T-cell (primary cell): ENCODE measurements at regions not wholly inside any gene's neighbourhood (a gene's known extent, or its start where the extent isn't known, plus 50 kb on each side); places are given as distances from the start of the nearest gene placed in this dataset.

Source experiments
- ATAC-seq, 4 experiments: fragments of 200-7000 bp in 3 of 4; fragments of 150-1000 bp in 1 of 4; cut with Tn5 transposase; replicated peaks in 1 of 4; 1 replicate in 3 of 4; 2 replicates in 1 of 4; pipeline ENCODE4 v1.10.0; 2021; ENCODE audit warnings: moderate library complexity in 3 of 4, mild to moderate bottlenecking in 2 of 4, moderate number of reproducible peaks in 1 of 4
- CTCF ChIA-PET, 2 donors: fragments of 300-600 bp; sonication (Branson Sonifier 250); formaldehyde crosslinking; loops; one replicate each; lab custom pipeline; 2022; ENCODE audit warnings: antibody characterized with exemption in 2 of 2; lab: Charles Lee
- POLR2A ChIA-PET, 2 donors: fragments of 300-600 bp; sonication (Branson Sonifier 250); formaldehyde crosslinking; loops; one replicate each; lab custom pipeline; 2022; ENCODE audit warnings: antibody characterized with exemption in 2 of 2; lab: Charles Lee
- DNase-seq, 35 experiments: peaks; one replicate each; pipeline versions ENCODE4 v3.0.0 to v3.0.0-alpha.2; 2013 to 2023
- H3K27ac ChIP-seq: one replicate; pipeline ENCODE4 v1.5.1; 2013; ENCODE audit warnings: low read length
- H3K27me3 ChIP-seq, 2 experiments: replicated peaks in 1 of 2; 1 replicate in 1 of 2; 2 replicates in 1 of 2; pipeline versions ENCODE4 v1.6.1 to v1.7.0; 2013; ENCODE audit warnings: low read length in 1 of 2, mixed read lengths in 1 of 2; ENCODE audit not compliant: control insufficient read depth in 2 of 2, insufficient read depth in 2 of 2; ENCODE audit errors: extremely low read depth in 1 of 2
- H3K36me3 ChIP-seq, 2 donors: 1 replicate in 1 of 2; 2 replicates in 1 of 2; pipeline versions ENCODE4 v1.6.1 to v1.7.0; 2013; ENCODE audit warnings: low read length in 1 of 2; ENCODE audit not compliant: control insufficient read depth in 2 of 2, insufficient read depth in 1 of 2; ENCODE audit errors: extremely low read depth in 1 of 2
- H3K4me1 ChIP-seq, 2 experiments: 1 replicate in 1 of 2; 2 replicates in 1 of 2; pipeline versions ENCODE4 v1.6.1 to v1.7.0; 2013; ENCODE audit warnings: low read length in 2 of 2, mixed read lengths in 1 of 2; ENCODE audit not compliant: insufficient read depth in 2 of 2, control insufficient read depth in 1 of 2; ENCODE audit errors: extremely low read depth in 1 of 2
- H3K4me3 ChIP-seq, 2 donors: 1 replicate in 1 of 2; 2 replicates in 1 of 2; pipeline versions ENCODE4 v1.5.1 to v1.7.0; 2013; ENCODE audit warnings: mild to moderate bottlenecking in 2 of 2, low read length in 1 of 2, moderate library complexity in 1 of 2; ENCODE audit not compliant: control insufficient read depth in 1 of 2; ENCODE audit errors: extremely low read depth in 1 of 2
- H3K9me3 ChIP-seq: 2 replicates; pipeline ENCODE4 v1.7.0; 2013
- H3K27ac Mint-ChIP-seq, 2 donors: one replicate each; pipeline ENCODE4 v1.8.0; 2020 to 2021; ENCODE audit warnings: mild to moderate bottlenecking in 2 of 2, mixed read lengths in 2 of 2
- H3K27me3 Mint-ChIP-seq, 2 donors: one replicate each; pipeline ENCODE4 v1.8.0; 2021 to 2022; ENCODE audit warnings: mixed read lengths in 2 of 2
- H3K36me3 Mint-ChIP-seq: one replicate; pipeline ENCODE4 v1.8.0; 2021; ENCODE audit warnings: mixed read lengths
- H3K4me1 Mint-ChIP-seq, 3 donors: one replicate each; pipeline ENCODE4 v1.8.0; 2020 to 2022; ENCODE audit warnings: mixed read lengths in 3 of 3, mild to moderate bottlenecking in 1 of 3
- H3K4me3 Mint-ChIP-seq, 3 donors: one replicate each; pipeline ENCODE4 v1.8.0; 2020 to 2022; ENCODE audit warnings: mild to moderate bottlenecking in 3 of 3, mixed read lengths in 3 of 3, moderate library complexity in 3 of 3
- H3K9me3 Mint-ChIP-seq, 3 donors: one replicate each; pipeline ENCODE4 v1.8.0; 2020 to 2022; ENCODE audit warnings: mixed read lengths in 3 of 3
- WGBS: methylation state at CpG from one replicate; pipeline ENCODE4 v1.1.5; 2013; ENCODE audit warnings: missing lambda C conversion rate; ENCODE audit not compliant: insufficient coverage; 5-methylcytosine and 5-hydroxymethylcytosine counted together

GRCh38 chr1:79575424-79575823 is 568.9 kb upstream of the ADGRL4 start:
- no peak overlapping the region for H3K27ac Mint-ChIP-seq
- DNase-seq (no peak), ATAC-seq (no peak)
- ChIA-PET POLR2A (no interaction called here), CTCF (no interaction called here)
- no peaks in the 10 kb centered on the region for H3K36me3 ChIP-seq
- no peak overlapping the region for H3K27ac ChIP-seq
- peaks cover 0 to 9% (median 0%) of the 10 kb centered on the region in 3 donors for H3K9me3 Mint-ChIP-seq
- no peaks in the 10 kb centered on the region for H3K36me3 Mint-ChIP-seq
- no peaks in the 10 kb centered on the region for H3K27me3 Mint-ChIP-seq
- H3K4me3 Mint-ChIP-seq: no peak overlapping the region
- no peaks in the 10 kb centered on the region for H3K27me3 ChIP-seq
- no peaks in the 10 kb centered on the region for H3K9me3 ChIP-seq
- no peaks in the 10 kb centered on the region for H3K4me1 ChIP-seq
- H3K4me3 ChIP-seq: no peak overlapping the region
- no peaks in the 10 kb centered on the region for H3K4me1 Mint-ChIP-seq
- WGBS: no CpG with 5 or more reads among the region's 3 CpGs

GRCh38 chr1:79568411-79568810 is 561.9 kb upstream of the ADGRL4 start:
- H3K4me1 ChIP-seq: no peaks in the 10 kb centered on the region
- no peaks in the 10 kb centered on the region for H3K36me3 ChIP-seq
- H3K27me3 Mint-ChIP-seq: no peaks in the 10 kb centered on the region
- no CpG with 5 or more reads among the region's 1 CpG for WGBS
- DNase-seq: no peak
- H3K9me3 ChIP-seq: no peaks in the 10 kb centered on the region
- no peak for ATAC-seq
- CTCF ChIA-PET: no interaction called here
- H3K27ac Mint-ChIP-seq: no peak overlapping the region
- no peaks in the 10 kb centered on the region for H3K27me3 ChIP-seq
- no peak overlapping the region for H3K4me3 ChIP-seq
- no peaks in the 10 kb centered on the region for H3K4me1 Mint-ChIP-seq
- H3K4me3 Mint-ChIP-seq: no peak overlapping the region
- no peaks in the 10 kb centered on the region for H3K36me3 Mint-ChIP-seq
- POLR2A ChIA-PET: no interaction called here
- H3K9me3 Mint-ChIP-seq: peaks cover 0 to 17% (median 16%) of the 10 kb centered on the region in 3 donors
- no peak overlapping the region for H3K27ac ChIP-seq

GRCh38 chr1:79561521-79561978 is 555.0 kb upstream of the ADGRL4 start:
- ChIA-PET POLR2A (no interaction called here), CTCF (no interaction called here)
- Mint-ChIP-seq H3K27ac (no peak overlapping the region), H3K4me1 (no peaks in the 10 kb centered on the region), H3K4me3 (no peak overlapping the region), H3K36me3 (no peaks in the 10 kb centered on the region), H3K9me3 (peaks cover 3 to 29% (median 8%) of the 10 kb centered on the region in 3 donors), H3K27me3 (no peaks in the 10 kb centered on the region)
- H3K27me3 ChIP-seq: no peaks in the 10 kb centered on the region
- no peak overlapping the region for H3K4me3 ChIP-seq
- WGBS: 93% methylated on average over 10 of the region's 17 CpGs
- no peaks in the 10 kb centered on the region for H3K4me1 ChIP-seq
- no peaks in the 10 kb centered on the region for H3K9me3 ChIP-seq
- H3K36me3 ChIP-seq: no peaks in the 10 kb centered on the region
- H3K27ac ChIP-seq: no peak overlapping the region
- ATAC-seq: no peak
- no peak for DNase-seq

DNA sequence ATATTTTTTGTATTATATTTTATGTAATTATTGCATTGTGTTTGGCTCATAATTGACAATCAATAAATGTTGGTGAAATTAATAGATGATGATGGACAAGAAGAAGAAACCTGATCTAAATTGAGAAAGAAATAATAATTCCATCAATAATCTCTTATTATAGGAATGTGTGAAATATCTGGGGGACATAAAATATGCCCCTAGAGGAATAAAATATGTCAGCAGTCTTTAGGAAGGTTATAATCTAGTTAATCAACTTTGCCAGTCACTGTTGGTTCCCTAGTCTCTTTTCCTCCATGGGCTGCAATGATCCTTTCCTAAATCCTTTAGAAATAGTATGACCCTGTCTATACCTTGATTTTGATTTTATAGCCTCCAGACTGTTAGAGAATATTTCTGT is 549.7 kb upstream of the ADGRL4 start:
- CTCF ChIA-PET: no interaction called here
- H3K27ac Mint-ChIP-seq: no peak overlapping the region
- no peaks in the 10 kb centered on the region for H3K9me3 ChIP-seq

GRCh38 chr1:79554688-79555087 is 548.2 kb upstream of the ADGRL4 start:
- no peaks in the 10 kb centered on the region for H3K27me3 Mint-ChIP-seq

More for the DNA sequence above, 549.7 kb upstream of the ADGRL4 start:
- POLR2A ChIA-PET: no interaction called here
- H3K27me3 Mint-ChIP-seq: no peaks in the 10 kb centered on the region
- no peak overlapping the region for H3K27ac ChIP-seq
- DNase-seq (no peak), ATAC-seq (no peak)
- no peak overlapping the region for H3K4me3 ChIP-seq
- no peaks in the 10 kb centered on the region for H3K4me1 ChIP-seq
- H3K4me1 Mint-ChIP-seq: no peaks in the 10 kb centered on the region
- H3K36me3 Mint-ChIP-seq: no peaks in the 10 kb centered on the region
- peaks cover 0 to 15% (median 8%) of the 10 kb centered on the region in 3 donors for H3K9me3 Mint-ChIP-seq
- no peak overlapping the region for H3K4me3 Mint-ChIP-seq
- no peaks in the 10 kb centered on the region for H3K36me3 ChIP-seq
- no peaks in the 10 kb centered on the region for H3K27me3 ChIP-seq

GRCh38 chr1:79551321-79551720 is 544.8 kb upstream of the ADGRL4 start:
- Histone ChIP-seq H3K36me3 (no peaks in the 10 kb centered on the region), H3K27me3 (no peaks in the 10 kb centered on the region), H3K9me3 (no peaks in the 10 kb centered on the region), H3K27ac (no peak overlapping the region), H3K4me3 (no peak overlapping the region), H3K4me1 (no peaks in the 10 kb centered on the region)
- CTCF ChIA-PET: interaction anchor here in 1 of 2 donors (0.5 kb wide), 1 partner anchor 1960 kb away, joined by 3 read pairs; no protein-coding TSS in a partner anchor
- Mint-ChIP-seq H3K27me3 (no peaks in the 10 kb centered on the region), H3K27ac (no peak overlapping the region), H3K4me1 (no peaks in the 10 kb centered on the region), H3K4me3 (no peak overlapping the region), H3K9me3 (peaks cover 0 to 11% (median 11%) of the 10 kb centered on the region in 3 donors), H3K36me3 (no peaks in the 10 kb centered on the region)
- DNase-seq: no peak
- no peak for ATAC-seq
- POLR2A ChIA-PET: no interaction called here
- WGBS: 36% methylated on average over 2 of the region's 3 CpGs

More at GRCh38 chr1:79554688-79555087, 548.2 kb upstream of the ADGRL4 start:
- ATAC-seq (no peak), DNase-seq (no peak)
- POLR2A ChIA-PET: no interaction called here
- no peak overlapping the region for H3K4me3 ChIP-seq
- Mint-ChIP-seq H3K36me3 (no peaks in the 10 kb centered on the region), H3K4me1 (no peaks in the 10 kb centered on the region), H3K4me3 (no peak overlapping the region), H3K9me3 (peaks cover 0 to 19% (median 10%) of the 10 kb centered on the region in 3 donors), H3K27ac (no peak overlapping the region)
- no peaks in the 10 kb centered on the region for H3K27me3 ChIP-seq
- no peak overlapping the region for H3K27ac ChIP-seq
- H3K36me3 ChIP-seq: no peaks in the 10 kb centered on the region
- CTCF ChIA-PET: no interaction called here
- H3K9me3 ChIP-seq: no peaks in the 10 kb centered on the region
- H3K4me1 ChIP-seq: no peaks in the 10 kb centered on the region
- 60% methylated on average over 1 of the region's 5 CpGs for WGBS

GRCh38 chr1:79550402-79550801 is 543.9 kb upstream of the ADGRL4 start:
- no peak overlapping the region for H3K27ac ChIP-seq
- no peaks in the 10 kb centered on the region for H3K9me3 ChIP-seq
- Mint-ChIP-seq H3K27me3 (no peaks in the 10 kb centered on the region), H3K9me3 (peaks cover 0 to 15% (median 11%) of the 10 kb centered on the region in 3 donors), H3K4me3 (no peak overlapping the region), H3K36me3 (no peaks in the 10 kb centered on the region), H3K4me1 (no peaks in the 10 kb centered on the region), H3K27ac (no peak overlapping the region)
- H3K27me3 ChIP-seq: no peaks in the 10 kb centered on the region
- CTCF ChIA-PET: no interaction called here
- H3K36me3 ChIP-seq: no peaks in the 10 kb centered on the region
- DNase-seq (no peak), ATAC-seq (no peak)
- H3K4me1 ChIP-seq: no peaks in the 10 kb centered on the region
- no peak overlapping the region for H3K4me3 ChIP-seq
- 100% methylated on average over 1 of the region's 6 CpGs for WGBS
- POLR2A ChIA-PET: no interaction called here
